H9 (cell line): ENCODE measurements at regions not wholly inside any gene's neighbourhood (a gene's known extent, or its start where the extent isn't known, plus 50 kb on each side); places are given as distances from the start of the nearest gene placed in this dataset.

Source experiments
- DNase-seq: peaks from one replicate; pipeline ENCODE4 v3.0.0-alpha.2; 2017
- H2AFZ ChIP-seq: one replicate; pipeline ENCODE4 v1.6.1; 2013; ENCODE audit warnings: mild to moderate bottlenecking, low read length, control low read depth, moderate library complexity
- H2AK5ac ChIP-seq: 2 replicates; pipeline ENCODE4 v1.6.1; 2013; ENCODE audit warnings: low read length, control low read depth, mixed read lengths; ENCODE audit not compliant: insufficient read length
- H2BK120ac ChIP-seq: one replicate; pipeline ENCODE4 v1.6.1; 2013; ENCODE audit warnings: low read depth, mild to moderate bottlenecking, low read length, control low read depth, inconsistent platforms; ENCODE audit not compliant: poor library complexity, severe bottlenecking
- H2BK12ac ChIP-seq: 2 replicates; pipeline ENCODE4 v1.6.1; 2013; ENCODE audit warnings: low read length, control low read depth, mixed read lengths, low read depth; ENCODE audit not compliant: insufficient read length
- H2BK15ac ChIP-seq: 2 replicates; pipeline ENCODE4 v1.6.1; 2013; ENCODE audit warnings: low read depth, low read length, control low read depth
- H2BK20ac ChIP-seq: one replicate; pipeline ENCODE4 v1.6.1; 2013; ENCODE audit warnings: low read depth, mild to moderate bottlenecking, low read length, control low read depth, inconsistent platforms; ENCODE audit not compliant: poor library complexity, severe bottlenecking
- H2BK5ac ChIP-seq: 2 replicates; pipeline ENCODE4 v1.6.1; 2013; ENCODE audit warnings: low read length, control low read depth, mixed read lengths; ENCODE audit not compliant: insufficient read length
- H3K14ac ChIP-seq: 2 replicates; pipeline ENCODE4 v1.6.1; 2013; ENCODE audit warnings: low read length, control low read depth; ENCODE audit not compliant: insufficient read depth
- H3K18ac ChIP-seq: 2 replicates; pipeline ENCODE4 v1.6.1; 2013; ENCODE audit warnings: low read depth, mild to moderate bottlenecking, mixed read lengths, low read length, control low read depth; ENCODE audit not compliant: insufficient read length
- H3K23ac ChIP-seq: 2 replicates; pipeline ENCODE4 v1.6.1; 2013; ENCODE audit warnings: low read length, control low read depth, mixed read lengths, low read depth; ENCODE audit not compliant: insufficient read length
- H3K23me2 ChIP-seq: 2 replicates; pipeline ENCODE4 v1.6.1; 2013; ENCODE audit warnings: low read depth, mild to moderate bottlenecking, mixed read lengths, low read length, control low read depth; ENCODE audit not compliant: insufficient read length, poor library complexity, severe bottlenecking
- H3K27ac ChIP-seq: 2 replicates; pipeline ENCODE4 v1.5.1; 2013; ENCODE audit warnings: low read length, control low read depth, mixed read lengths, low read depth; ENCODE audit not compliant: insufficient read length
- H3K27me3 ChIP-seq: 2 replicates; pipeline ENCODE4 v1.6.1; 2013; ENCODE audit warnings: low read length, control low read depth, inconsistent platforms; ENCODE audit not compliant: insufficient read depth
- H3K4ac ChIP-seq: 2 replicates; pipeline ENCODE4 v1.6.1; 2013; ENCODE audit warnings: low read depth, mild to moderate bottlenecking, control low read depth, inconsistent platforms, low read length, moderate library complexity
- H3K4me1 ChIP-seq: 2 replicates; pipeline ENCODE4 v1.6.1; 2013; ENCODE audit warnings: low read length, control low read depth, inconsistent platforms; ENCODE audit not compliant: insufficient read depth
- H3K4me2 ChIP-seq: 2 replicates; pipeline ENCODE4 v1.6.1; 2013; ENCODE audit warnings: low read length, control low read depth, mixed read lengths; ENCODE audit not compliant: insufficient read length, insufficient read depth
- H3K56ac ChIP-seq: 2 replicates; pipeline ENCODE4 v1.6.1; 2013; ENCODE audit warnings: low read depth, mild to moderate bottlenecking, mixed read lengths, low read length, control low read depth; ENCODE audit not compliant: insufficient read length
- H3K79me1 ChIP-seq: 2 replicates; pipeline ENCODE4 v1.6.1; 2013; ENCODE audit warnings: low read depth, mild to moderate bottlenecking, moderate library complexity, low read length, control low read depth, inconsistent platforms; ENCODE audit not compliant: insufficient read depth, poor library complexity, severe bottlenecking
- H3K79me2 ChIP-seq: 2 replicates; pipeline ENCODE4 v1.6.1; 2013; ENCODE audit warnings: low read length, control low read depth, inconsistent platforms; ENCODE audit not compliant: insufficient read depth
- H3K9ac ChIP-seq: 2 replicates; pipeline ENCODE4 v1.6.1; 2013; ENCODE audit warnings: low read length, control low read depth, mixed read lengths; ENCODE audit not compliant: insufficient read length; ENCODE audit errors: extremely low read depth
- H3K9me3 ChIP-seq: one replicate; pipeline ENCODE4 v1.6.1; 2013; ENCODE audit warnings: low read depth, low read length, inconsistent platforms; ENCODE audit not compliant: control insufficient read depth
- H3T11ph ChIP-seq: one replicate; pipeline ENCODE4 v1.6.1; 2013; ENCODE audit warnings: mild to moderate bottlenecking, low read length, control low read depth, inconsistent platforms
- H4K20me1 ChIP-seq: one replicate; pipeline ENCODE4 v1.6.1; 2013; ENCODE audit not compliant: control insufficient read depth, insufficient read length, insufficient read depth
- H4K5ac ChIP-seq: 2 replicates; pipeline ENCODE4 v1.6.1; 2013; ENCODE audit warnings: low read depth, mild to moderate bottlenecking, mixed read lengths, low read length, control low read depth; ENCODE audit not compliant: insufficient read length
- H4K8ac ChIP-seq: replicated peaks from 2 replicates; pipeline ENCODE4 v1.6.1; 2013; ENCODE audit warnings: low read length, control low read depth, mixed read lengths, low read depth; ENCODE audit not compliant: insufficient read length
- H4K91ac ChIP-seq: 2 replicates; pipeline ENCODE4 v1.6.1; 2013; ENCODE audit warnings: low read depth, mild to moderate bottlenecking, moderate library complexity, mixed read lengths, low read length, control low read depth; ENCODE audit not compliant: insufficient read length
- H3K27ac Mint-ChIP-seq, 3 experiments: 2 replicates in 2 of 3; 3 replicates in 1 of 3; pipeline ENCODE4 v1.8.0; 2020 to 2021; ENCODE audit warnings: mixed read lengths in 3 of 3, mild to moderate bottlenecking in 1 of 3, moderate library complexity in 1 of 3
- H3K27me3 Mint-ChIP-seq: 2 replicates; pipeline ENCODE4 v1.8.0; 2021; ENCODE audit warnings: low read depth, mild to moderate bottlenecking, moderate library complexity, mixed read lengths
- H3K36me3 Mint-ChIP-seq, 3 experiments: 2 replicates in 2 of 3; 3 replicates in 1 of 3; pipeline ENCODE4 v1.8.0; 2020 to 2021; ENCODE audit warnings: low read depth in 3 of 3, mixed read lengths in 3 of 3; ENCODE audit not compliant: insufficient read depth in 1 of 3
- H3K4me1 Mint-ChIP-seq, 2 experiments: 2 replicates each; pipeline ENCODE4 v1.8.0; 2020; ENCODE audit warnings: mixed read lengths in 2 of 2
- H3K4me3 Mint-ChIP-seq, 2 experiments: 2 replicates in 1 of 2; 3 replicates in 1 of 2; pipeline ENCODE4 v1.8.0; 2020 to 2021; ENCODE audit warnings: mild to moderate bottlenecking in 2 of 2, mixed read lengths in 2 of 2, moderate library complexity in 1 of 2
- H3K9me3 Mint-ChIP-seq, 2 experiments: 2 replicates in 1 of 2; 3 replicates in 1 of 2; pipeline ENCODE4 v1.8.0; 2020; ENCODE audit warnings: mild to moderate bottlenecking in 2 of 2, mixed read lengths in 2 of 2, moderate library complexity in 1 of 2
- CTCF ChIP-seq: fragments of 200-600 bp; sonication (generic); conservative IDR thresholded peaks from 3 replicates; pipeline ENCODE4 v1.8.0; 2021; ENCODE audit warnings: antibody characterized with exemption, mild to moderate bottlenecking
- WGBS: extraction: QIAGEN DNeasy Blood & Tissue Kit; methylation state at CpG from one replicate; pipeline ENCODE4 v1.1.7; 2013; ENCODE audit warnings: missing lambda C conversion rate, low lambda C conversion rate, mixed read lengths; ENCODE audit not compliant: insufficient read length; ENCODE audit errors: extremely low coverage; 5-methylcytosine and 5-hydroxymethylcytosine counted together

- WGBS, result no CpG with 5 or more reads among the region's 1 CpG
- no peaks in the 10 kb centered on the region for H3K4me1 Mint-ChIP-seq
These were observed 230.5 kb downstream of the AEBP2 start for GRCh38 chr12:19669793-19670192.

More at GRCh38 chr12:19669793-19670192, 230.5 kb downstream of the AEBP2 start:
- H3K23ac ChIP-seq, result no peak overlapping the region
- H4K91ac ChIP-seq, result no peak overlapping the region
- H3K14ac ChIP-seq, result no peak overlapping the region
- H2BK20ac ChIP-seq, result no peak overlapping the region
- no peaks in the 10 kb centered on the region for H3K79me2 ChIP-seq
- no peak for DNase-seq
- H4K8ac ChIP-seq, result no peak overlapping the region
- no peaks in the 10 kb centered on the region for H3K4me1 ChIP-seq
- Mint-ChIP-seq H3K27me3 (no peaks in the 10 kb centered on the region), H3K9me3 (no peaks in the 10 kb centered on the region), H3K27ac (no peak overlapping the region), H3K4me3 (no peak overlapping the region), H3K36me3 (no peaks in the 10 kb centered on the region)
- no peak overlapping the region for H2BK15ac ChIP-seq
- H3K27me3 ChIP-seq, result no peaks in the 10 kb centered on the region
- no peak overlapping the region for H2AFZ ChIP-seq
- no peak overlapping the region for H3K4me2 ChIP-seq
- TF ChIP-seq CTCF, result no peak
- H2BK120ac ChIP-seq, result no peak overlapping the region
- H3K79me1 ChIP-seq, result no peaks in the 10 kb centered on the region
- no peak overlapping the region for H3K9ac ChIP-seq
- H3K23me2 ChIP-seq, result no peaks in the 10 kb centered on the region
- no peak overlapping the region for H3K56ac ChIP-seq
- H3K9me3 ChIP-seq, result no peaks in the 10 kb centered on the region
- no peak overlapping the region for H3K18ac ChIP-seq
- H3T11ph ChIP-seq, result no peak overlapping the region
- H3K4ac ChIP-seq, result no peak overlapping the region
- no peak overlapping the region for H2BK5ac ChIP-seq
- no peak overlapping the region for H3K27ac ChIP-seq
- no peaks in the 10 kb centered on the region for H4K20me1 ChIP-seq
- H4K5ac ChIP-seq, result no peak overlapping the region
- no peak overlapping the region for H2BK12ac ChIP-seq
- no peak overlapping the region for H2AK5ac ChIP-seq
